ENCODE measurements at regions not wholly inside any gene's neighbourhood (a gene's known extent, or its start where the extent isn't known, plus 50 kb on each side); places are given as distances from the start of the nearest gene placed in this dataset.

DNA sequence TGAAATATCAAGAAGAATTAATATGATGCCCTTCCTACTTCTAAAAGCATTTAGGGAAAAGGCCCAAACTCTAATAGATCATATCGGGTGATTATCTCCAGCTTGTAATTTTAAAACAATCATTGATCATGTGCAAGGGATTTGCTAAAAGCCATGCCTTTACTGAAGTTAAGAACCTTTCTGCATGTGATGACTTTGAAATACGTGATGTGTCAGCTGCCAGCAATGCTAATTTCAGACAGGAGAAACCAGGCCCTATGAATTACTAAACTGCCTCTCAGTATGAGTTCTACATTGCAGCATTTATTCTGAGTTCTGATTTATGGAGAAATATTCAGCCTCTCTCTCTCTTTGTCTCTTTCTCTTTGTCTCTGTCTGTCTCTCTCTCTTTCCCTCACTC lies 203.6 kb upstream of the AKR1E2 start:
- no peak for TF ChIP-seq EZH2 (IDR thresholded peaks at IDR 0.05; ENCODE audit: insufficient read depth, poor library complexity, severe bottlenecking)
- no peak for TF ChIP-seq EZH2phosphoT487 (IDR thresholded peaks at IDR 0.05; ENCODE audit: insufficient read depth, low read depth)
